H1 (cell line): ENCODE measurements at regions not wholly inside any gene's neighbourhood (a gene's known extent, or its start where the extent isn't known, plus 50 kb on each side); places are given as distances from the start of the nearest gene placed in this dataset.

Source experiments
- CBX8 ChIP-seq: fragments of 300-800, 300-1000 bp; sonication (generic); IDR thresholded peaks from 2 replicates; pipeline ENCODE4 v1.7.1; 2016; ENCODE audit warnings: low read depth, low read length, borderline replicate concordance
- CHD2 ChIP-seq: IDR thresholded peaks from 2 replicates; pipeline ENCODE4 v1.6.1; 2012; ENCODE audit warnings: low read length, improper control_type of control experiment
- CTCF ChIP-seq, 3 experiments: IDR thresholded peaks; 1 replicate in 2 of 3; 2 replicates in 1 of 3; pipeline versions ENCODE4 v1.5.1 to v1.6.1; 2011; ENCODE audit warnings: low read length in 3 of 3, mild to moderate bottlenecking in 3 of 3, inconsistent platforms in 2 of 3, low read depth in 1 of 3, moderate library complexity in 1 of 3; ENCODE audit not compliant: insufficient read depth in 1 of 3; ENCODE audit errors: control extremely low read depth in 1 of 3
- EGR1 ChIP-seq: IDR thresholded peaks from 2 replicates; pipeline ENCODE4 v1.6.1; 2011; ENCODE audit warnings: low read depth, low read length, borderline replicate concordance
- EP300 ChIP-seq, 2 experiments: IDR thresholded peaks; 1 replicate in 1 of 2; 2 replicates in 1 of 2; pipeline ENCODE4 v1.6.1; 2011 to 2012; ENCODE audit warnings: low read depth in 2 of 2, low read length in 2 of 2, mild to moderate bottlenecking in 2 of 2, borderline replicate concordance in 1 of 2, inconsistent platforms in 1 of 2, moderate library complexity in 1 of 2
- EZH2 ChIP-seq: fragments of 200-600 bp; sonication (generic); IDR thresholded peaks from 2 replicates; pipeline ENCODE4 v1.7.1; 2012; ENCODE audit warnings: low read depth, mild to moderate bottlenecking, moderate library complexity, low read length, inconsistent platforms; ENCODE audit not compliant: severe bottlenecking
- HDAC2 ChIP-seq, 2 experiments: fragments of 300-600 bp in 1 of 2; sonication (generic) in 1 of 2; IDR thresholded peaks; 2 replicates each; pipeline ENCODE4 v1.6.1; 2011 to 2012; ENCODE audit warnings: low read depth in 2 of 2, low read length in 2 of 2, mild to moderate bottlenecking in 2 of 2, moderate library complexity in 2 of 2, borderline replicate concordance in 1 of 2, inconsistent platforms in 1 of 2
- HDAC6 ChIP-seq: IDR thresholded peaks from one replicate; pipeline ENCODE4 v1.7.1; 2012; ENCODE audit warnings: low read depth, mild to moderate bottlenecking, inconsistent platforms, low read length, moderate library complexity
- POLR2A ChIP-seq, 2 experiments: IDR thresholded peaks; 1 replicate in 1 of 2; 2 replicates in 1 of 2; pipeline ENCODE4 v1.6.1; 2011; ENCODE audit warnings: low read depth in 2 of 2, low read length in 2 of 2, mild to moderate bottlenecking in 2 of 2; ENCODE audit errors: control extremely low read depth in 1 of 2
- SIRT6 ChIP-seq: IDR thresholded peaks from one replicate; pipeline ENCODE4 v1.7.1; 2012; ENCODE audit warnings: low read length, inconsistent platforms
- SP2 ChIP-seq: IDR thresholded peaks from 2 replicates; pipeline ENCODE4 v1.6.1; 2012; ENCODE audit warnings: mild to moderate bottlenecking, low read length, inconsistent platforms
- TAF1 ChIP-seq: IDR thresholded peaks from 2 replicates; pipeline ENCODE4 v1.6.1; 2011; ENCODE audit warnings: mild to moderate bottlenecking, low read depth, low read length
- USF2 ChIP-seq: IDR thresholded peaks from 2 replicates; pipeline ENCODE4 v1.6.1; 2011; ENCODE audit warnings: low read length, improper control_type of control experiment
- ZNF274 ChIP-seq: IDR thresholded peaks from 2 replicates; pipeline ENCODE4 v1.7.0; 2012; ENCODE audit warnings: low read length, borderline replicate concordance; ENCODE audit errors: extremely low read depth

GRCh38 chr1:223474804-223475203 lies 81.6 kb downstream of the CCDC185 start:
- TF ChIP-seq EP300 (IDR thresholded peaks at IDR 0.05; ENCODE audit: borderline replicate concordance in 1 of 2, low read depth in 2 of 2, low read length in 2 of 2) (no peak), USF2 (no peak), CTCF (IDR thresholded peaks at IDR 0.05; ENCODE audit: control extremely low read depth in 1 of 3, insufficient read depth in 1 of 3, low read depth in 1 of 3, low read length in 3 of 3) (no peak), ZNF274 (no peak), SP2 (no peak), POLR2A (IDR thresholded peaks at IDR 0.05; ENCODE audit: control extremely low read depth in 1 of 2, low read depth in 2 of 2, low read length in 2 of 2) (no peak), CHD2 (no peak), TAF1 (no peak), EZH2 (no peak), CBX8 (no peak), EGR1 (no peak), HDAC6 (no peak), HDAC2 (IDR thresholded peaks at IDR 0.05; ENCODE audit: borderline replicate concordance in 1 of 2, low read depth in 2 of 2, low read length in 2 of 2) (no peak), SIRT6 (no peak)
